ENCODE measurements at regions not wholly inside any gene's neighbourhood (a gene's known extent, or its start where the extent isn't known, plus 50 kb on each side); places are given as distances from the start of the nearest gene placed in this dataset.

- no peak overlapping the region for H3K27ac Mint-ChIP-seq
- H3K27me3 Mint-ChIP-seq (ENCODE audit: low read depth) = peaks cover 9% of the 10 kb centered on the region
- H3K4me3 Mint-ChIP-seq = no peak overlapping the region
- no peaks in the 10 kb centered on the region for H3K4me1 Mint-ChIP-seq (ENCODE audit: low read depth)
- intact Hi-C loops (cut with micrococcal nuclease) = no loop called here
- CTCF ChIA-PET = no interaction called here
- DNase-seq = no peak
- H3K9me3 Mint-ChIP-seq = peaks cover 20% of the 10 kb centered on the region
- H3K36me3 Mint-ChIP-seq (ENCODE audit: low read depth) = no peaks in the 10 kb centered on the region
These were observed 130.9 kb upstream of the CD93 start for GRCh38 chr20:23217023-23217422.

- H3K4me1 Mint-ChIP-seq (ENCODE audit: low read depth) = no peaks in the 10 kb centered on the region
These were observed 129.3 kb upstream of the CD93 start for GRCh38 chr20:23215344-23215995.

GRCh38 chr20:23214903-23215302, 128.8 kb upstream of the CD93 start:
- H3K4me3 Mint-ChIP-seq = no peak overlapping the region
- no peaks in the 10 kb centered on the region for H3K4me1 Mint-ChIP-seq (ENCODE audit: low read depth)
- peaks cover 3% of the 10 kb centered on the region for H3K9me3 Mint-ChIP-seq
- CTCF ChIA-PET = no interaction called here
- peaks cover 4% of the 10 kb centered on the region for H3K27me3 Mint-ChIP-seq (ENCODE audit: low read depth)
- no peaks in the 10 kb centered on the region for H3K36me3 Mint-ChIP-seq (ENCODE audit: low read depth)
- no peak for DNase-seq
- no peak overlapping the region for H3K27ac Mint-ChIP-seq
- intact Hi-C loops (cut with micrococcal nuclease) = no loop called here

More at GRCh38 chr20:23215344-23215995, 129.3 kb upstream of the CD93 start:
- intact Hi-C loops (cut with micrococcal nuclease) = no loop called here
- no peaks in the 10 kb centered on the region for H3K36me3 Mint-ChIP-seq (ENCODE audit: low read depth)
- peaks cover 6% of the 10 kb centered on the region for H3K9me3 Mint-ChIP-seq
- H3K27me3 Mint-ChIP-seq (ENCODE audit: low read depth) = peaks cover 5% of the 10 kb centered on the region
- CTCF ChIA-PET = no interaction called here
- no peak for DNase-seq
- no peak overlapping the region for H3K4me3 Mint-ChIP-seq
- H3K27ac Mint-ChIP-seq = no peak overlapping the region

GRCh38 chr20:23212464-23212995, 126.4 kb upstream of the CD93 start:
- H3K27me3 Mint-ChIP-seq (ENCODE audit: low read depth) = peaks cover 3% of the 10 kb centered on the region
- H3K9me3 Mint-ChIP-seq = no peaks in the 10 kb centered on the region
- no peak overlapping the region for H3K27ac Mint-ChIP-seq
- CTCF ChIA-PET = no interaction called here
- H3K36me3 Mint-ChIP-seq (ENCODE audit: low read depth) = no peaks in the 10 kb centered on the region
- H3K4me3 Mint-ChIP-seq = no peak overlapping the region
- intact Hi-C loops (cut with micrococcal nuclease) = no loop called here
- DNase-seq = no peak
- no peaks in the 10 kb centered on the region for H3K4me1 Mint-ChIP-seq (ENCODE audit: low read depth)

GRCh38 chr20:23212011-23212410, 125.9 kb upstream of the CD93 start:
- H3K36me3 Mint-ChIP-seq (ENCODE audit: low read depth) = no peaks in the 10 kb centered on the region
- peaks cover 3% of the 10 kb centered on the region for H3K27me3 Mint-ChIP-seq (ENCODE audit: low read depth)
- no peak overlapping the region for H3K27ac Mint-ChIP-seq
- H3K9me3 Mint-ChIP-seq = no peaks in the 10 kb centered on the region
- no peak overlapping the region for H3K4me3 Mint-ChIP-seq
- CTCF ChIA-PET = no interaction called here
- DNase-seq = no peak
- H3K4me1 Mint-ChIP-seq (ENCODE audit: low read depth) = no peaks in the 10 kb centered on the region
- intact Hi-C loops (cut with micrococcal nuclease) = no loop called here

GRCh38 chr20:23211164-23211563, 125.0 kb upstream of the CD93 start:
- no peak overlapping the region for H3K4me3 Mint-ChIP-seq
- no peaks in the 10 kb centered on the region for H3K9me3 Mint-ChIP-seq
- no peaks in the 10 kb centered on the region for H3K36me3 Mint-ChIP-seq (ENCODE audit: low read depth)
- no peaks in the 10 kb centered on the region for H3K4me1 Mint-ChIP-seq (ENCODE audit: low read depth)
- peaks cover 3% of the 10 kb centered on the region for H3K27me3 Mint-ChIP-seq (ENCODE audit: low read depth)
- CTCF ChIA-PET = no interaction called here
- DNase-seq = no peak
- intact Hi-C loops (cut with micrococcal nuclease) = no loop called here
- H3K27ac Mint-ChIP-seq = no peak overlapping the region

GRCh38 chr20:23207826-23208540, 121.9 kb upstream of the CD93 start:
- Mint-ChIP-seq H3K4me1 (ENCODE audit: low read depth) (no peaks in the 10 kb centered on the region), H3K4me3 (no peak overlapping the region), H3K27me3 (ENCODE audit: low read depth) (peaks cover 3% of the 10 kb centered on the region), H3K9me3 (no peaks in the 10 kb centered on the region), H3K36me3 (ENCODE audit: low read depth) (no peaks in the 10 kb centered on the region), H3K27ac (no peak overlapping the region)
- CTCF ChIA-PET = no interaction called here
- DNase-seq = no peak
- intact Hi-C loops (cut with micrococcal nuclease) = no loop called here

GRCh38 chr20:23206995-23207394, 120.9 kb upstream of the CD93 start:
- H3K36me3 Mint-ChIP-seq (ENCODE audit: low read depth) = no peaks in the 10 kb centered on the region
- peaks cover 6% of the 10 kb centered on the region for H3K27me3 Mint-ChIP-seq (ENCODE audit: low read depth)
- H3K4me3 Mint-ChIP-seq = no peak overlapping the region
- H3K9me3 Mint-ChIP-seq = no peaks in the 10 kb centered on the region
- no peak overlapping the region for H3K27ac Mint-ChIP-seq
- no peaks in the 10 kb centered on the region for H3K4me1 Mint-ChIP-seq (ENCODE audit: low read depth)
- DNase-seq = no peak
- intact Hi-C loops (cut with micrococcal nuclease) = no loop called here
- CTCF ChIA-PET = no interaction called here

- H3K4me1 Mint-ChIP-seq (ENCODE audit: low read depth) = no peaks in the 10 kb centered on the region
- H3K9me3 Mint-ChIP-seq = no peaks in the 10 kb centered on the region
- H3K27ac Mint-ChIP-seq = no peak overlapping the region
- CTCF ChIA-PET = no interaction called here
- H3K36me3 Mint-ChIP-seq (ENCODE audit: low read depth) = no peaks in the 10 kb centered on the region
- intact Hi-C loops (cut with micrococcal nuclease) = no loop called here
- no peak for DNase-seq
- peaks cover 9% of the 10 kb centered on the region for H3K27me3 Mint-ChIP-seq (ENCODE audit: low read depth)
- H3K4me3 Mint-ChIP-seq = no peak overlapping the region
These were observed 119.9 kb upstream of the CD93 start for GRCh38 chr20:23206061-23206460.

GRCh38 chr20:23205611-23206041, 119.5 kb upstream of the CD93 start:
- Mint-ChIP-seq H3K4me3 (no peak overlapping the region), H3K9me3 (no peaks in the 10 kb centered on the region), H3K4me1 (ENCODE audit: low read depth) (no peaks in the 10 kb centered on the region), H3K36me3 (ENCODE audit: low read depth) (no peaks in the 10 kb centered on the region), H3K27ac (no peak overlapping the region), H3K27me3 (ENCODE audit: low read depth) (peaks cover 9% of the 10 kb centered on the region)
- intact Hi-C loops (cut with micrococcal nuclease) = no loop called here
- CTCF ChIA-PET = no interaction called here
- no peak for DNase-seq

- Mint-ChIP-seq H3K27ac (no peak overlapping the region), H3K36me3 (ENCODE audit: low read depth) (no peaks in the 10 kb centered on the region), H3K4me1 (ENCODE audit: low read depth) (no peaks in the 10 kb centered on the region), H3K9me3 (no peaks in the 10 kb centered on the region), H3K27me3 (ENCODE audit: low read depth) (peaks cover 8% of the 10 kb centered on the region), H3K4me3 (no peak overlapping the region)
- intact Hi-C loops (cut with micrococcal nuclease) = no loop called here
- CTCF ChIA-PET = interaction anchor here (0.6 kb wide), 1 partner anchor 47 kb away, joined by 3 read pairs; no protein-coding TSS in a partner anchor
- DNase-seq = no peak
These were observed 119.1 kb upstream of the CD93 start for GRCh38 chr20:23205211-23205610.

GRCh38 chr20:23203951-23204730, 118.0 kb upstream of the CD93 start:
- CTCF ChIA-PET = no interaction called here
- no peak for DNase-seq
- Mint-ChIP-seq H3K27me3 (ENCODE audit: low read depth) (peaks cover 6% of the 10 kb centered on the region), H3K36me3 (ENCODE audit: low read depth) (no peaks in the 10 kb centered on the region), H3K4me3 (no peak overlapping the region), H3K9me3 (no peaks in the 10 kb centered on the region), H3K27ac (no peak overlapping the region), H3K4me1 (ENCODE audit: low read depth) (no peaks in the 10 kb centered on the region)
- intact Hi-C loops (cut with micrococcal nuclease) = no loop called here

Measured in activated naive CD4-positive, alpha-beta T cell treated with anti-CD3 and anti-CD28 coated beads for 36 hours (primary cell).